ENCODE measurements at regions not wholly inside any gene's neighbourhood (a gene's known extent, or its start where the extent isn't known, plus 50 kb on each side); places are given as distances from the start of the nearest gene placed in this dataset.

GRCh38 chrX:150212672-150213480, 150.2 kb upstream of the MAMLD1 start:
- Histone ChIP-seq H3K4me3 (no peak overlapping the region), H3K9ac (ENCODE audit: control insufficient read depth, insufficient read depth, low read length) (no peak overlapping the region), H3K9me3 (replicated peaks; ENCODE audit: control insufficient read depth, insufficient read depth, low read length) (no peaks in the 10 kb centered on the region), H3K79me2 (ENCODE audit: control insufficient read depth, insufficient read depth, low read length) (no peaks in the 10 kb centered on the region), H3K27ac (ENCODE audit: control insufficient read depth, insufficient read depth) (no peak overlapping the region), H2AFZ (ENCODE audit: control insufficient read depth, low read depth, low read length) (no peak overlapping the region), H3K4me2 (ENCODE audit: control insufficient read depth, insufficient read depth) (no peak overlapping the region), H3K4me1 (ENCODE audit: control insufficient read depth, insufficient read depth, low read length) (no peaks in the 10 kb centered on the region), H4K20me1 (ENCODE audit: control insufficient read depth, insufficient read depth) (no peaks in the 10 kb centered on the region), H3K36me3 (ENCODE audit: control insufficient read depth in 2 of 2, insufficient read depth in 2 of 2, low read length in 1 of 2) (no peaks in the 10 kb centered on the region), H3K27me3 (replicated peaks in 1 of 2; ENCODE audit: control insufficient read depth in 2 of 2, insufficient read depth in 2 of 2, low read length in 1 of 2) (no peaks in the 10 kb centered on the region)
- BruUV-seq (replicated peaks), result no TSS peak
- WGBS (ENCODE audit: insufficient coverage, insufficient replicate concordance, low lambda C conversion rate, missing lambda C conversion rate), result 51% methylated on average over 6 of the region's 6 CpGs
- SMC1A ChIA-PET (ENCODE audit: uncharacterized antibody, unreplicated experiment), result no interaction called here
- FAIRE-seq, result no peak
- in situ Hi-C loops (cut with MboI), result no loop called here
- no peak for ATAC-seq
- intact Hi-C loops (cut with micrococcal nuclease; ENCODE audit: unreplicated experiment), result no loop called here
- RAD21 ChIA-PET (ENCODE audit: unreplicated experiment), result interaction anchor here (1.0 kb wide), 1 partner anchor 10 kb away, joined by 4 read pairs; no protein-coding TSS in a partner anchor
- no peak for DNase-seq (ENCODE audit: low read depth, low spot score)
- CTCF ChIA-PET, result interaction anchor here (0.6 to 0.7 kb wide), 3 partner anchors 125 to 1023 kb away, joined by 3 to 4 read pairs (median 3); no protein-coding TSS in a partner anchor
- TF ChIP-seq CHD2 (IDR thresholded peaks at IDR 0.05; ENCODE audit: borderline replicate concordance, low read depth, low read length) (no peak), DPF2 (IDR thresholded peaks at IDR 0.05) (no peak), ZBTB4 (CRISPR knock-in tag; IDR thresholded peaks at IDR 0.05) (no peak), NFYB (IDR thresholded peaks at IDR 0.05; ENCODE audit: insufficient read depth, low read depth, low read length) (no peak), GATAD2B (conservative IDR thresholded peaks at IDR 0.05; ENCODE audit: low read depth) (no peak), ZBTB40 (IDR thresholded peaks at IDR 0.05; ENCODE audit: borderline replicate concordance) (no peak), RB1 (IDR thresholded peaks at IDR 0.05; ENCODE audit: borderline replicate concordance) (no peak), SKIL (IDR thresholded peaks at IDR 0.05; ENCODE audit: low read depth, poor library complexity, severe bottlenecking) (no peak), PKNOX1 (IDR thresholded peaks at IDR 0.05) (no peak), EED (IDR thresholded peaks at IDR 0.05; ENCODE audit: low read depth) (no peak), SUPT20H (IDR thresholded peaks at IDR 0.05; ENCODE audit: borderline replicate concordance, control insufficient read depth, low read depth, low read length) (no peak), KAT2A (conservative IDR thresholded peaks at IDR 0.05; ENCODE audit: control insufficient read depth, low read depth, low read length) (no peak), SREBF2 (IDR thresholded peaks at IDR 0.05; ENCODE audit: low read length) (no peak)
- POLR2A ChIA-PET, result no interaction called here
